ENCODE measurements at regions not wholly inside any gene's neighbourhood (a gene's known extent, or its start where the extent isn't known, plus 50 kb on each side); places are given as distances from the start of the nearest gene placed in this dataset.
"Not testable (repeated sequence)": the region's sequence is repeated elsewhere in the genome, so short reads cannot be mapped to it uniquely, and the experiment has no call there.

GRCh38 chr11:71094296-71095077 lies 157.9 kb downstream of the SHANK2 start:
- DNase-seq: no peak

DNA sequence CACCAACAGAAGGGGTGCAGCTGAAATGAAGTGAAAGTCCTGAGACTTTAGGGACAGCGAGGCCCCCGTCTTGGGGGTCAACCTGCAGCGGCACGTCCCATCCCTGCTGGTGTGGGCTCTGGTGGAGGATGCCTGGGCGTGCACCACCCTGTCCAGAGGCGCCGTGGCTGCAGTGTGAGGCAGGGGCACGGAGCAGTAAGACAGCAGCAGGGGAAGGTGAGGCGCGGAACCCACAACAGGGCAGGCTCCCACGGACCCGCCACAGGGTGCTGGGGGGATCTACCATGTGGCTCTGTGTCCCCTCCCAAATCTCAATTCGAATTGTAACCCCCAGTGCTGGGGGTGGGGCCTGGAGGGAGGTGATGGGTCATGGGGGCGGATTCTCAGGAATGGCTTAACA lies 158.6 kb downstream of the SHANK2 start:
- DNase-seq: no peak

- no peak for DNase-seq
These were observed 160.7 kb downstream of the SHANK2 start for GRCh38 chr11:71091506-71092265.

GRCh38 chr11:71089571-71089970 lies 162.8 kb downstream of the SHANK2 start:
- no peak for DNase-seq

- DNase-seq: not testable (repeated sequence)
These were observed 163.8 kb downstream of the SHANK2 start for GRCh38 chr11:71088314-71089215.

DNA sequence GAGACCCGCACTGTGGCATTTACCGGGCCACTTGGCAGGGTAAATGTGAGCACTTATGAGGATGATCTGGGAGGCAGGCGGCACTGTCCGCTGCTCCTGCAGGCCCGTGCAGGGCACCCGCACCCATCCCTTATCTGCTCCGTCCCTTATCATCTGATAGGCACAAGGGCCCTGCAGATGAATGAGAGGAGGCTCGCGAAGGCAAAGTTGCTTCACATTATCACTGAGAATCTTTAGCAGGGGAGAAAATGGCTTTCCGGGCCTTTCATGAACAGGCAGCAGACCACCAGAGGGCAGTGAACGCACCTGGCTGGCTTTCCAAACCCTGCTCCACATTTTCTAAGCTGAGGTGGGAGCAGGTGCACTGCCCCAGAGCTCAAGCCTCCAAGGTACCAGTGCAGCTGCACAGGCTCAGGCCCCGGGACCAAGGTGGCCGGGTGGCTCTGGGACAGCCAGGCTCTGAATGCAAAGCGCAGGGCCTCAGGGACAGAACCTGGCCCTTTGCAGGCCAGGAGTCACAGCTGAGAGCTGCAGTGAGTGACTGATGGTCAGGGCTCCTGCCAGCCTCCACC lies 165.6 kb downstream of the SHANK2 start:
- DNase-seq: peak; percentile 17

DNA sequence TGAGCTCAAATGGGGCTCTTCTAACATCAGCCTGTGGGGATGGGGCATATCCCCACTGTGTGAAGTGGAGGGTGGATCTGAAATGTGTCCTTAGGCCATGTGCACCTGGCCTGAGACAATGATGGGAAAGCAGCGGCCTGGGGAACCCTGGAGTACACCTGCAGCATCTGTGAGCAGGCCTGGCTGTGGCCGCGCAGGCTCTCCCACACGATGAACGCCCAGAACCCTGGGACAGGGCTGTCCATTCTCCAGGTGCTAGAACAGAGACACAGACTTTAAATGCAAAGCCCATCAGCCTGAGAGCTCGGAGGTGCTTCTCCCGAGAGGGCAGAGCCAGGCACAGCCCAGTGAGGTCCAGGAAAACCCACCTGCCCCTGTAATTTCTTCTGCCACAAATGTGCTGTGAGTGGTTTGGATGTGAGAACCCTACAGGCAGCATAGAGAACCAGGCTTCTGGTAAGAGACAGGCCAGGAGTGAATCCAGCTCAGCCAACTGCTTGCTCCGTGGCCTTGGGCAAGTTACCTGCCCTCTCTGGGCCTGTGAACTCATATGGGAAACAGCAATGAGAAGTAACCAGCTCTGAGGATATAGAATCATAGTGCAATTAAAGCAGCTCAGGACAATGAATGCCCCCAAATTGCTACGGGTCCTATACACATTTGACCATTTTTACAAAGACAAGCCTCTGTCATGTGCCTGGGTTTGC lies 167.9 kb downstream of the SHANK2 start:
- DNase-seq: no peak

DNA sequence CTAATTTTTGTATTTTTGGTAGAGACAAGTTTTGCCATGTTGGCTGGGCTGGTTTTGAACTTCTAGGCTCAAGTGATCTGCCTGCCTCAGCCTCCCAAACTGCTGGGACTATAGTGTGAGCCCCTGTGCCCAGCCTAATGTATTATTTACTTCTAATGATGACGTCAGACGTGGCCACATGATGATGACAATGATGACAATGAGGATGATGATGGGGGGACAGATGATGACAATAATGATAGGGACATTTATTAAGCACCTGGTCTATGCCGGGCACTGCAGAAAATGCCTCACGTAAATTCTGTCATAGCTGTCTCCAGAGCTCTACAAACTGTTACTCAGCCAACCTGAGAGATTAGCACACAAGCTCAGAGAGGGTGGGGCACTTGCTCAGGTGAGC lies 169.3 kb downstream of the SHANK2 start:
- no peak for DNase-seq

DNA sequence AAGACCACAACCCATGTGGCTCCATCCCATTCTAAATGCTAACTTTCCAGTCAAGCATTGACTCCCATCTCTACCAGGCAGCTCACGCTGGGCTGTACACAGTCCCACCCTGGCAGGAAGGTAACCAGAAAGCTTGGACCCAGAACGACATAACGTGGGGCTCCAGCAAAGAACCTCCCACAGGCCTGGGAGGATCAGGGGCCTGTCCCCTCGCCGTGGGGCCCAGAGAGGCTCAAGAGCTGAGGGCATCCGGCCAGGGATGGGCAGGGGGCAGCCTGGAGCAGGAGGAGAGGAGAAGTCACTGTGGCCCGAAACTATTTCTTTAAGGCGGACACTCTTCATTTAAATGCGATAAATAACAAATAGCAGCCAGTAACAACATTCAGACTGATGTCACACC lies 169.9 kb downstream of the SHANK2 start:
- no peak for DNase-seq

DNA sequence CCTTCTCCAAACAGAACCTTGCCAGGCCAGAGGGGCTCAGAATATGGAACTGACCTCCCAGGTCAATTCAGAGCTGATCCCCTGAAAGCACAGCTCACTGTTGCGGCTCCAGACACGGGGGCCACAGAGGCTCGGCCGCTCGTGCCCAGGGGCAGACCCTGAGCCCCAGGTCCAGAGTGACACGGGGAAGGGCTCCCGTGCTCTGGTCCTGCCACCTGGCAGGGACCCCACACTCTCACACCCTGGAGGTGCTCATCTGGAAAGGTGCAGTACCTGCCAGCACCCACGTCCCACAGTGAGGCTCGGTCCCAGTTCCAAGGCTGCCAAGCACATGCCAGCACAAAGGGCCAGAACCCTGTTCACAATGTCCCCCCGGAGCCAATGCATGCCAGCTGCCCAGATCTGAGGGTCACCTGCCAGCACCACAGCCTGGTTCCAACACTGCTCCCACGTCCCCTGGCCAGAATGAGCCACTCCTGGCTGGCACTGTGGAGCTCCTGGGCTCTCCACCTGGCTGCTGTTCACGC lies 170.6 kb downstream of the SHANK2 start:
- DNase-seq: no peak

DNA sequence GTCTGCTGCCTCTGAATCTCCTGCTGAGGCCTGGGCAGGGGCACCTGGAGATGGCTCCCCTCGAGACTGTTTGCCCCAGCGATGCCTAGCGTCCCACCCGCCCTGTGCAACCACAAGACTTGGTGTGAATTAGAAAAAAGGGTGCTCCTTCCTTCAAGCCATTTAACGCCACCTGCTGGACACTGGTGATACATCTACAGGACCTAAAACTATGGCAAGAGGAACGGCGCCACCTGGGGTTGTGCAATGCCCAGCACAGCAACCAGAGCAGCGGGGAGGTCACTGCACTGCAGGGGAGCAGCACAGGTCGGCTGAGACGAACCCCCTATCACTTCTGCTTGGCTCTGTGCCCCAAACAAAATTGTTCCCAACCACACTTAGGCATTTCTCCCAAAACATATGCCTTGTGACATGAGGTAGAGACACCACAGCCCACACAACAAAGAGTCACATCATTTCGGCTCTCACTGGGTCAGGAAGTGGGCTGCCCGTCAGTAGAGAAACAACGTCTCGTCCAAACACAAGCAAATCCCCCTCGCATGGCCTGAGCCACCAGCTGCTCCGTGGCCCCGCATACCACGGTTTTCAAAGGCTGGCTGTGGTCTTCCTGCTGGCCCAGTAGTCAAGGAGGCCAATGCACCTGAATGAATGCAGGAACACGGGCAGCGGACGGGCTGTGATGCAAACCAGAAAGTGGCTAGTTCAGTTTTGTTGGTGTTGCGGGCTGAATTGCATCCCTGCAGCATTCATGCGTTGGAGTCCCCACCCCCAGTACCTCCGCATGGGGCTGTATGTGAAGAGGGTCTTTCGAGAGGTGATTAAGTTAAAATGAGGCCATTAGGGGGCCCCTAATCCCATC lies 171.9 kb downstream of the SHANK2 start:
- peak; percentile 78 for DNase-seq

DNA sequence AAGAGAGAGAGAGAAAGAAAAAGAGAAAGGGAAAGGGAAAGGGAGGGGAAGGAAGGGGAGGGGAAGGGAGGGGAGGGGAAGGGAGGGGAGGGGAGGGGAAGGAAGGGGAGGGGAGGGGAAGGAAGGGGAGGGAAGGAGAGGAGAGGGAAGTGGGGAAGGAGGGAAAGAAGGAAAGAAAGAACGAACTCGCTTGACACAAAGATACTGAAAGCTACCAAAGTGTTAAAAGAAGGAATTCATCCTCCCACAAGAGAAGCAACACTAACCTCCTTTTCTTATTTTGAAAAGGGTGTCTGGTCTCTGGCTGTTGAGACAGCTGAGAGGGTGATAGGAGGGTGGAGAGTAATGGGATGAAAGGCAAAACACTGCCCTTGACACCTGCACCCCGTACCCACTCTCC lies 172.6 kb downstream of the SHANK2 start:
- DNase-seq: no peak

- DNase-seq: no peak
These were observed 173.9 kb downstream of the SHANK2 start for GRCh38 chr11:71078482-71078881.

DNA sequence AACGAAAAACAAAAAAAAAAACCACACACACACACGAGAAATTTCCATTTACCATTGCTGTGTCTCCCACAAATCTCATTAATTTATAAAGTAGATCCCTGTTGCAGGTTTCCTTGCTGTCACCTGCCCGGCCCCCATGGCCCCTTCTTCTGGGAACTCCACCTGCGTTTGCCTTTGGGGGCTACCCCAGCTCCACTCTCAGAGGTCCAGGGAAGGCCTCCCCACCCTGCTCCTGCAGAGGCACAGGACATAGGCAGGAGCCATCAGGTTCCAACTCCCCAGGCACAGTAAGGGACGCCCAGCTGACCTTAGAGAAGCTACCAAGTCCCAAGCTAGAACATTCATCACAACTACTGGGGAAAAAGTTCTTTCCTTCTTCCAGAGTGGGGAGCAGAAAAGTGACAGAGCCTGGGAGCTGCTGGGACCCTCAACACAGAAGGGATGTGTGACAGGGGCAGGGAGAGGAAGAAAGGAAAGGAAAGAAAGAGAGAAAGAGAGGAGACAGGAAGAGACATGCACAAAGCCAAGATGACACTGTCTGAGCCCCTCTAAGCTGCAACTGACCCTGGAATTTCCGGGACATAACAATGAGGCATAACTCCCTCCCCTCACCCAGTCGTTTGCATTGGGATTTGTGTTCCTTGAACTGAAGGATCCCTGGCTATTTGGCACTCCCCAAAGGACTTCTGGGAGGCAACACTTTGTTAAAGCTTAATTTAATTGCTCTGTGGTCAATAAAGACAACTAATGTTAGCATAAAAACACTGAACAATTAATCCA lies 175.7 kb downstream of the SHANK2 start:
- DNase-seq: no peak

GRCh38 chr11:71075871-71076420 lies 176.4 kb downstream of the SHANK2 start:
- no peak for DNase-seq

DNA sequence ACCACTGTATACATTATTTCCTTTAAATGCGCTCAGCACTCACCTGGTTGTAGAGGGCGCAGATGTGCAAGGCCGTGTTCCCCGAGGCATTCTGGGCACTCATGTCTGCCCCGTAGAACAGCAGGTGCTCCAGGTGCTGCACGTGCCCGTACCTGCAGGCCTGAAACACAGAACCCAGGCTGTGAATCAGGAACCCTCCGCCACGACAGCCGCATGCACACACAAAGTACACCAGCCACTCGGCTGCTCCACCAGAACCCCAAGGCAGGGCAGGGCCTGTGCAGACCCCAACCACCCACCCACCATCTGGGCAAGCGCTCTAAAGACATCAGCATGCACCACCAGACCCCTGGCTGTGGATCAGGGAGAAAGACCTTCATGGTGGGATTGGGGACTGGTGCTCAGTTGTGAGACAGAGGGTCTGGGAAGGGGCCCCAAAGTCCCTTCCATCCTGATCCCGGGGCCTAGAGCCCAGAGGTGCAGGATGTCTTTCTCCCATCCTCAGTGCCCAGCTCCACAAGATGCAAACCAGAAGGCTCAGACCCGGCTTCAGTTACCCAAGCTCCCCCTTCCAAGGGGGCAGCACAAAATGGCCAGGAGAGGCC lies 177.2 kb downstream of the SHANK2 start:
- DNase-seq: no peak

DNA sequence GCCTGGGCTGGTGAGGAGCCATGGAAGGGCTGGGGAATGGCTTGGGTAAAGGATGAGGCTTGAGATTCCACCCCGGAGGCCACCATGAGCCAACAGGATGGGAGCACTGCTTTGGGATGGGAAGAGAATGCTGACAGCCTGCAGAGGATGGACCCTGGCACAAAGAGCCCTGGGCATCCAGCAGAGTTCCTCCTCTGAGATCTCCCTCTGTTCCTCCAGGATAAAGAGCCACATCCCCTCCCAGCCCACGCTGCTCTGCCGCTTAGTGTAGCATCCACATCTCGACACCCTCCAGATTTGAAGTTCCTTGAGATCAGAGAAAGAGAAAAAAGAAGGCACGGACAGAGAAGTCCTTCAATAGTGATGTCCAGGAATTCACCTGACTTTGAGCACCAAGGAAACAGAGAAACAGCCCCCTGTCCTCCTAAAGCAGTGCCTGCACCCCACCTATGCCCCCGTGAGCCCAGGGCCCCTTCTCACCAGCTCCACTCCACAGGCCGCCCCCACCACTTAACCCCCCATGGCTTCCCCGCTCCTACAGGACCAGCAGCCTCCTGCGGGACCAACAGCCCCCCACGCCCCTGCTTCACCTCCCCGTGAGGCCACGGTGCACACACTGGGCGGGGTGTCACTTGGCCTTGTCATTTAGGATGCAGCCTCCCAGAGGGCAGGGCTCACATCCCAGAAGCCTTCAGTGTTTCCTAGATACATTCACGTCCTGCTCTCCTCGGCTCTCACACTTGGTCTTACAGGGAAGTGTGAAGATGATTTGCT lies 180.5 kb downstream of the SHANK2 start:
- no peak for DNase-seq

Measured in stimulated activated CD4-positive, alpha-beta T cell treated with anti-CD3 and anti-CD28 coated beads, Interleukin-15, amount 100 ng/mL, for 24 hours (primary cell).